Peyer's patch (tissue), 4 donors: ENCODE measurements at regions not wholly inside any gene's neighbourhood (a gene's known extent, or its start where the extent isn't known, plus 50 kb on each side); places are given as distances from the start of the nearest gene placed in this dataset.

Source experiments
- DNase-seq, 3 donors: peaks; one replicate each; pipeline ENCODE4 v3.0.0-alpha.2; 2017 to 2019
- H3K27ac ChIP-seq, 4 donors: fragments of 200-600 bp; sonication (generic); one replicate each; pipeline ENCODE4 v1.5.1; 2016 to 2019
- H3K27me3 ChIP-seq, 2 donors: fragments of 200-600 bp; sonication (generic); one replicate each; pipeline ENCODE4 v1.5.1; 2019
- H3K36me3 ChIP-seq, 3 donors: fragments of 200-600 bp; sonication (generic); one replicate each; pipeline ENCODE4 v1.5.1; 2016 to 2019
- H3K4me1 ChIP-seq, 4 donors: fragments of 200-600 bp; sonication (generic); one replicate each; pipeline ENCODE4 v1.5.1; 2016 to 2019
- H3K4me3 ChIP-seq, 4 donors: fragments of 200-600 bp; sonication (generic); 1 replicate in 3 of 4; 2 replicates in 1 of 4; pipeline ENCODE4 v1.5.1; 2016 to 2019; ENCODE audit warnings: mild to moderate bottlenecking in 1 of 4
- H3K9me3 ChIP-seq, 4 donors: fragments of 200-600 bp; sonication (generic); one replicate each; pipeline ENCODE4 v1.5.1; 2016 to 2019; ENCODE audit warnings: mild to moderate bottlenecking in 1 of 4
- CTCF ChIP-seq, 6 experiments: fragments of 450-650 bp in 4 of 6; fragments of 200-600 bp in 2 of 6; sonication (generic) in 1 of 6; IDR thresholded peaks; one replicate each; pipeline ENCODE4 v1.5.1; 2017 to 2019; ENCODE audit warnings: antibody characterized with exemption in 6 of 6, mild to moderate bottlenecking in 3 of 6, moderate library complexity in 1 of 6
- POLR2A ChIP-seq, 2 donors: fragments of 450-650 bp; IDR thresholded peaks; one replicate each; pipeline ENCODE4 v1.5.1; 2017; ENCODE audit warnings: antibody characterized with exemption in 2 of 2, mild to moderate bottlenecking in 2 of 2, moderate library complexity in 2 of 2

- TF ChIP-seq POLR2A (IDR thresholded peaks at IDR 0.05) = no peak
- TF ChIP-seq CTCF (IDR thresholded peaks at IDR 0.05) = no peak
- no peak for DNase-seq
- H3K27me3 ChIP-seq = no peaks in the 10 kb centered on the region
- H3K4me1 ChIP-seq = no peaks in the 10 kb centered on the region
- no peak overlapping the region for H3K4me3 ChIP-seq
- H3K27ac ChIP-seq = no peak overlapping the region
- H3K9me3 ChIP-seq = no peaks in the 10 kb centered on the region
- no peaks in the 10 kb centered on the region for H3K36me3 ChIP-seq
Observed at GRCh38 chr7:10584886-10585285, 388.8 kb upstream of the PHF14 start.

DNA sequence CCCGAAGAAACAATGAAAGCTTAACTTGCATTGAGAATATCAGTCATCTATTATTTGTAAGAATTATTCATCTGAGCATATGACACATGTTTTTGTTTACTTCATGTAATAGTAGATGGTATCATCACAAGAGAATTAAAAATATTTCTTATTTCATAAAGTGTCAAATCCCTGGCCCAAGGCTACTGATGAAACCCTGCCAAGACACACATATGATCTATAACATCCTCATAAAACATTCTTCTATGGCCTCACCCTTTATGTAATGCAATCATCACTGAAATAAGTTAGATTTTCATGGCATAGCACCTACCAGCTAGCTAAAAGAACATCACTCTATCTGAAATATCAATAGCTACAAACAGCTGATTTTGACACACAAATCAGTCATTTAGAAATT lies 385.6 kb upstream of the PHF14 start:
- no peak overlapping the region for H3K27ac ChIP-seq
- no peak for TF ChIP-seq CTCF (IDR thresholded peaks at IDR 0.05)
- TF ChIP-seq POLR2A (IDR thresholded peaks at IDR 0.05) = no peak
- H3K4me3 ChIP-seq = no peak overlapping the region
- no peaks in the 10 kb centered on the region for H3K27me3 ChIP-seq
- H3K4me1 ChIP-seq = no peaks in the 10 kb centered on the region
- no peak for DNase-seq
- H3K9me3 ChIP-seq = no peaks in the 10 kb centered on the region
- H3K36me3 ChIP-seq = no peaks in the 10 kb centered on the region

DNA sequence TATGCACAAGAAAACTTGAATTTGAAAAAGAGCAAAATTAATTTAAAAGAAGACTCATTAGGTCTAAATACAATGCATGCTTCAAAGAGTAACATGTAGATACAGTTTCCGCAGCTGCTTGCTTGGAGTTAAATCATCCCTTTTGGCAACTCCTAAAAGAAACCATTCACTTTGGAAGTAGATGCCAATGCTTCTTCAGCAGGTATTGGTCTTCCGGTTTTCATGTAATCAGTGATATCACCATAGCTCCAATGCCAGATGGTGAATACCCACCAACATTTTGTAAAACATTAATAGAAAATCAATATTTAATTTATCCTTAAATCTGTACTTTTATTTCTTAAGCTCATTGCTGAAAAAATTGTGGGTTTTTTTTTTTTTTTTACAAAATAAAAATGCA lies 381.1 kb upstream of the PHF14 start:
- no peak overlapping the region for H3K27ac ChIP-seq
- DNase-seq = no peak
- no peaks in the 10 kb centered on the region for H3K36me3 ChIP-seq
- no peak overlapping the region for H3K4me3 ChIP-seq
- no peaks in the 10 kb centered on the region for H3K27me3 ChIP-seq
- TF ChIP-seq CTCF (IDR thresholded peaks at IDR 0.05) (no peak), POLR2A (IDR thresholded peaks at IDR 0.05) (no peak)
- no peaks in the 10 kb centered on the region for H3K4me1 ChIP-seq
- H3K9me3 ChIP-seq = no peaks in the 10 kb centered on the region

GRCh38 chr7:10593080-10593479 lies 380.6 kb upstream of the PHF14 start:
- no peak for DNase-seq
- no peak overlapping the region for H3K4me3 ChIP-seq
- H3K9me3 ChIP-seq = no peaks in the 10 kb centered on the region
- H3K27me3 ChIP-seq = no peaks in the 10 kb centered on the region
- H3K27ac ChIP-seq = no peak overlapping the region
- no peaks in the 10 kb centered on the region for H3K36me3 ChIP-seq
- TF ChIP-seq POLR2A (IDR thresholded peaks at IDR 0.05) (no peak), CTCF (IDR thresholded peaks at IDR 0.05) (no peak)
- H3K4me1 ChIP-seq = no peaks in the 10 kb centered on the region

- TF ChIP-seq POLR2A (IDR thresholded peaks at IDR 0.05) (no peak), CTCF (IDR thresholded peaks at IDR 0.05) (no peak)
- Histone ChIP-seq H3K27me3 (no peaks in the 10 kb centered on the region), H3K27ac (no peak overlapping the region), H3K4me3 (no peak overlapping the region), H3K9me3 (no peaks in the 10 kb centered on the region), H3K4me1 (no peaks in the 10 kb centered on the region), H3K36me3 (no peaks in the 10 kb centered on the region)
- DNase-seq = no peak
Observed at GRCh38 chr7:10596827-10597226, 376.8 kb upstream of the PHF14 start.

DNA sequence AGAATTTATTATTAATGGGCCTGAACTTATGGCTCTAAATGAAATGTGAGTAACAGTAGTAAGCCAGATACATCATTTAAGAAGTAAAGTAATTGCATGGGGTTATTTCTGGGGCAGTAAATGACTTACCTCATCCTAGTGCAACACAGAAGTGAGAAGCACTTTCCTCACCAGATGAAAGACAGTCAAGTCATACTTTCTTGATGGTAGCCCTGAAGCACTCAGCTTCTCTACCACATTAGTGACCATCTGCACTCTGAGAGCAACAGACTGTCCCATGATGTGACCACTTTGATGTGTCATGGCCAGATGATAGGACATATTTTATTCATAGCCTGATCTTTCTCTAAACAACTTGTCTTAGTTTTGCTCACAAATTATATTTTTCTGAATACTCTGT lies 369.5 kb upstream of the PHF14 start:
- no peak for TF ChIP-seq CTCF (IDR thresholded peaks at IDR 0.05)
- TF ChIP-seq POLR2A (IDR thresholded peaks at IDR 0.05) = no peak
- Histone ChIP-seq H3K36me3 (no peaks in the 10 kb centered on the region), H3K27me3 (no peaks in the 10 kb centered on the region), H3K4me3 (no peak overlapping the region), H3K27ac (no peak overlapping the region), H3K4me1 (no peaks in the 10 kb centered on the region), H3K9me3 (no peaks in the 10 kb centered on the region)
- DNase-seq = no peak
